OCI-LY3 (cell line): ENCODE measurements at regions not wholly inside any gene's neighbourhood (a gene's known extent, or its start where the extent isn't known, plus 50 kb on each side); places are given as distances from the start of the nearest gene placed in this dataset.

Experiments used
- H2AFZ ChIP-seq: fragments of 200-600, 300-600 bp; shearing (Covaris generic); 2 replicates; pipeline ENCODE4 v1.6.0; 2014; ENCODE audit warnings: antibody characterized with exemption, low read depth, low read length
- H3K27ac ChIP-seq: fragments of 200-600, 300-600 bp; sonication (generic); 2 replicates; pipeline ENCODE4 v1.5.1; 2014; ENCODE audit warnings: mild to moderate bottlenecking, low read length, moderate library complexity, mixed read lengths
- H3K27me3 ChIP-seq: fragments of 200-600, 300-600 bp; sonication (generic); 2 replicates; pipeline ENCODE4 v1.6.1; 2014; ENCODE audit warnings: low read depth, low read length, mixed read lengths
- H3K36me3 ChIP-seq: fragments of 200-600, 300-600 bp; sonication (generic); replicated peaks from 2 replicates; pipeline ENCODE3; 2014; ENCODE audit warnings: low read depth, low read length, mixed read lengths
- H3K4me1 ChIP-seq: fragments of 300-600, 200-600 bp; sonication (generic); 2 replicates; pipeline ENCODE4 v1.6.1; 2014; ENCODE audit warnings: low read length, mixed read lengths
- H3K4me2 ChIP-seq: fragments of 200-600, 300-600 bp; sonication (generic); 2 replicates; pipeline ENCODE4 v1.6.1; 2014; ENCODE audit warnings: low read length, mixed read lengths
- H3K4me3 ChIP-seq: fragments of 300-600, 200-600 bp; sonication (generic); 2 replicates; pipeline ENCODE4 v1.5.1; 2014; ENCODE audit warnings: antibody characterized with exemption, mild to moderate bottlenecking, low read length, moderate library complexity
- H3K79me2 ChIP-seq: fragments of 300-600, 200-600 bp; shearing (Covaris generic); 2 replicates; pipeline ENCODE4 v1.6.1; 2014; ENCODE audit warnings: mild to moderate bottlenecking, low read length, mixed read lengths
- H3K9ac ChIP-seq: fragments of 300-600, 200-600 bp; shearing (Covaris generic); 2 replicates; pipeline ENCODE4 v1.6.0; 2014; ENCODE audit warnings: mild to moderate bottlenecking, low read length, moderate library complexity
- H3K9me3 ChIP-seq: fragments of 200-600, 300-600 bp; shearing (Covaris generic); 2 replicates; pipeline ENCODE4 v1.6.1; 2014; ENCODE audit warnings: low read length, mixed read lengths; ENCODE audit not compliant: insufficient read depth
- H4K20me1 ChIP-seq: fragments of 200-600, 300-600 bp; sonication (generic); 2 replicates; pipeline ENCODE4 v1.6.1; 2016; ENCODE audit warnings: low read length, mixed read lengths; ENCODE audit not compliant: insufficient read depth
- CTCF ChIP-seq: fragments of 200-600, 300-600 bp; sonication (generic); IDR thresholded peaks from 2 replicates; pipeline ENCODE4 v1.5.1; 2014; ENCODE audit warnings: antibody characterized with exemption, low read length, low read depth
- EZH2phosphoT487 ChIP-seq: fragments of 200-600 bp; shearing (Covaris generic); IDR thresholded peaks from 2 replicates; pipeline ENCODE4 v1.6.1; 2018; ENCODE audit warnings: antibody characterized with exemption, mixed run types, low read depth

GRCh38 chr13:46992383-46992952 lies 95.6 kb upstream of the HTR2A start:
- no peak overlapping the region for H3K27ac ChIP-seq
- no peaks in the 10 kb centered on the region for H3K79me2 ChIP-seq
- no peaks in the 10 kb centered on the region for H3K36me3 ChIP-seq
- H3K27me3 ChIP-seq: peaks cover 2% of the 10 kb centered on the region; the same call in 1 of the 2 replicates
- H3K4me3 ChIP-seq: no peak overlapping the region
- no peaks in the 10 kb centered on the region for H4K20me1 ChIP-seq
- no peak overlapping the region for H3K4me2 ChIP-seq
- TF ChIP-seq EZH2phosphoT487 (no peak), CTCF (peak; percentile 59)
- no peak overlapping the region for H2AFZ ChIP-seq
- no peaks in the 10 kb centered on the region for H3K9me3 ChIP-seq
- peaks cover 14% of the 10 kb centered on the region for H3K4me1 ChIP-seq
- no peak overlapping the region for H3K9ac ChIP-seq

GRCh38 chr13:46983881-46984280 lies 87.0 kb upstream of the HTR2A start:
- H3K27me3 ChIP-seq: peaks cover 15% of the 10 kb centered on the region; the same call in 1 of the 2 replicates
- no peaks in the 10 kb centered on the region for H3K79me2 ChIP-seq
- H3K9me3 ChIP-seq: no peaks in the 10 kb centered on the region
- H4K20me1 ChIP-seq: no peaks in the 10 kb centered on the region
- no peak overlapping the region for H2AFZ ChIP-seq
- H3K4me1 ChIP-seq: peaks cover 17% of the 10 kb centered on the region
- H3K27ac ChIP-seq: no peak overlapping the region
- H3K36me3 ChIP-seq: no peaks in the 10 kb centered on the region
- H3K9ac ChIP-seq: no peak overlapping the region
- peak overlapping the region; percentile 56 for H3K4me2 ChIP-seq
- H3K4me3 ChIP-seq: peak overlapping the region; percentile 14; the same call in 1 of the 2 replicates
- TF ChIP-seq EZH2phosphoT487 (no peak), CTCF (no peak)

- no peak overlapping the region for H3K27ac ChIP-seq
- H2AFZ ChIP-seq: no peak overlapping the region
- H3K79me2 ChIP-seq: no peaks in the 10 kb centered on the region
- peaks cover 15% of the 10 kb centered on the region; the same call in 1 of the 2 replicates for H3K27me3 ChIP-seq
- peak overlapping the region; percentile 14; the same call in 1 of the 2 replicates for H3K4me3 ChIP-seq
- TF ChIP-seq CTCF (no peak), EZH2phosphoT487 (no peak)
- H3K9me3 ChIP-seq: no peaks in the 10 kb centered on the region
- H3K9ac ChIP-seq: no peak overlapping the region
- peaks cover 17% of the 10 kb centered on the region for H3K4me1 ChIP-seq
- H4K20me1 ChIP-seq: no peaks in the 10 kb centered on the region
- H3K36me3 ChIP-seq: no peaks in the 10 kb centered on the region
- H3K4me2 ChIP-seq: peak overlapping the region; percentile 56
Observed at GRCh38 chr13:46982856-46983582, 86.2 kb upstream of the HTR2A start.

GRCh38 chr13:46975173-46975572 lies 78.3 kb upstream of the HTR2A start:
- no peaks in the 10 kb centered on the region for H4K20me1 ChIP-seq
- TF ChIP-seq CTCF (no peak), EZH2phosphoT487 (no peak)
- H2AFZ ChIP-seq: no peak overlapping the region
- H3K9ac ChIP-seq: no peak overlapping the region
- H3K79me2 ChIP-seq: no peaks in the 10 kb centered on the region
- H3K4me1 ChIP-seq: no peaks in the 10 kb centered on the region
- H3K9me3 ChIP-seq: peaks cover 10% of the 10 kb centered on the region; the same call in 1 of the 2 replicates
- H3K4me3 ChIP-seq: no peak overlapping the region
- no peaks in the 10 kb centered on the region for H3K36me3 ChIP-seq
- H3K4me2 ChIP-seq: no peak overlapping the region
- no peaks in the 10 kb centered on the region for H3K27me3 ChIP-seq
- no peak overlapping the region for H3K27ac ChIP-seq
